ENCODE measurements at regions not wholly inside any gene's neighbourhood (a gene's known extent, or its start where the extent isn't known, plus 50 kb on each side); places are given as distances from the start of the nearest gene placed in this dataset.
"Not testable (repeated sequence)": the region's sequence is repeated elsewhere in the genome, so short reads cannot be mapped to it uniquely, and the experiment has no call there.

DNA sequence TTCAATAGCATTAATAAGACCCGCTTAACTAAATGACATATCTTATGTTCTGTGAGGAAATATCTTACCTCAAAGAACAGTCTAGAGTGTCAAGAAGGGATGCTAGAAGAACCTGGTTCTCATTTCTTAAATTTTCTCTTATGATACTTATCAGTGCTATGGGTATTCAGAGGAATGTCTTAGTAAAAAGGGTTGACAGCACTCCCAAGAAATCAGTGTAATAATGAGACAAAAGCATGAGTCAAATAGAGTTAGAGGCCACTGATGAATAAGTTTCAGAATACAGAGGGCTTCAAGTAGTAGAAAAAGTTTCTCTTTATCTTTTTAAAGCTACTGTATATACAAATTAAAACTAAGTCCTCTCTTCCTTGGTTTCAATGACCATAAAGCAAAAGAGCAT, 242.8 kb downstream of the GJA1 start:
- TF ChIP-seq, protein P1, sequence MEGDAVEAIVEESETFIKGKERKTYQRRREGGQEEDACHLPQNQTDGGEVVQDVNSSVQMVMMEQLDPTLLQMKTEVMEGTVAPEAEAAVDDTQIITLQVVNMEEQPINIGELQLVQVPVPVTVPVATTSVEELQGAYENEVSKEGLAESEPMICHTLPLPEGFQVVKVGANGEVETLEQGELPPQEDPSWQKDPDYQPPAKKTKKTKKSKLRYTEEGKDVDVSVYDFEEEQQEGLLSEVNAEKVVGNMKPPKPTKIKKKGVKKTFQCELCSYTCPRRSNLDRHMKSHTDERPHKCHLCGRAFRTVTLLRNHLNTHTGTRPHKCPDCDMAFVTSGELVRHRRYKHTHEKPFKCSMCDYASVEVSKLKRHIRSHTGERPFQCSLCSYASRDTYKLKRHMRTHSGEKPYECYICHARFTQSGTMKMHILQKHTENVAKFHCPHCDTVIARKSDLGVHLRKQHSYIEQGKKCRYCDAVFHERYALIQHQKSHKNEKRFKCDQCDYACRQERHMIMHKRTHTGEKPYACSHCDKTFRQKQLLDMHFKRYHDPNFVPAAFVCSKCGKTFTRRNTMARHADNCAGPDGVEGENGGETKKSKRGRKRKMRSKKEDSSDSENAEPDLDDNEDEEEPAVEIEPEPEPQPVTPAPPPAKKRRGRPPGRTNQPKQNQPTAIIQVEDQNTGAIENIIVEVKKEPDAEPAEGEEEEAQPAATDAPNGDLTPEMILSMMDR (IDR thresholded peaks at IDR 0.05; ENCODE audit: unreplicated experiment): no peak
- DNase-seq (ENCODE audit: low spot score): no peak
- Mint-ChIP-seq H3K9me3 (ENCODE audit: unreplicated experiment) (no peaks in the 10 kb centered on the region), H3K4me3 (ENCODE audit: unreplicated experiment) (no peak overlapping the region), H3K27me3 (ENCODE audit: unreplicated experiment) (peaks cover 1% of the 10 kb centered on the region), H3K4me1 (ENCODE audit: unreplicated experiment) (peaks cover 7% of the 10 kb centered on the region), H3K27ac (ENCODE audit: unreplicated experiment) (no peak overlapping the region), H3K36me3 (ENCODE audit: low read depth, unreplicated experiment) (no peaks in the 10 kb centered on the region)

DNA sequence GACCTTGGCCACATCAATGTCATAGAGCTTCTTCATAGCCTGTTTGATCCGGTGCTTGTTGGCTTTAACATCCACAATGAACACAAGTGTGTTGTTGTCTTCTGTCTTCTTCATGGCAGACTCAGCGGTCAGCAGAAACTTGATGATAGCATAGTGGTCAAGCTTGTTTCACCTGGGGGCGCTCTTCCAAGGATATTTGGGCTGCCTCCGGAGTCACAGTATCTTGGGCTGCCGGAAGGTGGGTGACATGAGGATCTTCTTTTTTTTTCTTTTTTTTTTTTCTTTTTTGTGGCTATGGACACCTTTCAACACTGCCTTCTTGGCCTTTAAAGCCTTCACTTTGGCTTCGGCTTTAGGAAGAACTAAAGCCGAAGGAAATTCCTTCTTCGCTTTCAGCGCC, 244.6 kb downstream of the GJA1 start:
- no peak overlapping the region for H3K4me3 Mint-ChIP-seq (ENCODE audit: unreplicated experiment)
- no peaks in the 10 kb centered on the region for H3K9me3 Mint-ChIP-seq (ENCODE audit: unreplicated experiment)
- H3K4me1 Mint-ChIP-seq (ENCODE audit: unreplicated experiment): peaks cover 7% of the 10 kb centered on the region
- TF ChIP-seq, protein P1 (IDR thresholded peaks at IDR 0.05; ENCODE audit: unreplicated experiment): no peak
- no peak overlapping the region for H3K27ac Mint-ChIP-seq (ENCODE audit: unreplicated experiment)
- no peak for DNase-seq (ENCODE audit: low spot score)
- H3K27me3 Mint-ChIP-seq (ENCODE audit: unreplicated experiment): peaks cover 1% of the 10 kb centered on the region
- H3K36me3 Mint-ChIP-seq (ENCODE audit: low read depth, unreplicated experiment): no peaks in the 10 kb centered on the region

DNA sequence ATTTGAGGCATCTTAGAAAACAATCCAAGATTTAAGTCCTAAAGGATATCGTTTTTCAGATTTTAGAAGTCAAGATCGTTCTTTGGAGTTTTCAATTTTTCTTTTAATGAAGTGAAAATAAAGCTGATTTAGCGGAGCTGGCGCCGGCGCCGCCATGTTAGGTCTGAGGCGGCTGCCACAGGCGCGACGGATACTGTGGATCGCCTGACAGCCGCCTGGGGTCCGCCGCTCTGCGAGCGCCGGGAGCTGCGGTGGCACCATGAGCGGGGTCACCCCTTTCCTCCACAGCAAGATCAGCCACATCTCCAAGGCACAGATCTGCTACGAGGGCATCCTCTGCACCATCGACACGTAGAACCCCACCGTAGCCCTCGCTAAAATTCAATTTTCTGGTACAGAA, 247.2 kb downstream of the GJA1 start:
- no peaks in the 10 kb centered on the region for H3K36me3 Mint-ChIP-seq (ENCODE audit: low read depth, unreplicated experiment)
- peaks cover 1% of the 10 kb centered on the region for H3K27me3 Mint-ChIP-seq (ENCODE audit: unreplicated experiment)
- H3K4me3 Mint-ChIP-seq (ENCODE audit: unreplicated experiment): no peak overlapping the region
- peaks cover 7% of the 10 kb centered on the region for H3K4me1 Mint-ChIP-seq (ENCODE audit: unreplicated experiment)
- DNase-seq (ENCODE audit: low spot score): no peak
- H3K27ac Mint-ChIP-seq (ENCODE audit: unreplicated experiment): no peak overlapping the region
- no peaks in the 10 kb centered on the region for H3K9me3 Mint-ChIP-seq (ENCODE audit: unreplicated experiment)
- TF ChIP-seq, protein P1 (IDR thresholded peaks at IDR 0.05; ENCODE audit: unreplicated experiment): no peak

DNA sequence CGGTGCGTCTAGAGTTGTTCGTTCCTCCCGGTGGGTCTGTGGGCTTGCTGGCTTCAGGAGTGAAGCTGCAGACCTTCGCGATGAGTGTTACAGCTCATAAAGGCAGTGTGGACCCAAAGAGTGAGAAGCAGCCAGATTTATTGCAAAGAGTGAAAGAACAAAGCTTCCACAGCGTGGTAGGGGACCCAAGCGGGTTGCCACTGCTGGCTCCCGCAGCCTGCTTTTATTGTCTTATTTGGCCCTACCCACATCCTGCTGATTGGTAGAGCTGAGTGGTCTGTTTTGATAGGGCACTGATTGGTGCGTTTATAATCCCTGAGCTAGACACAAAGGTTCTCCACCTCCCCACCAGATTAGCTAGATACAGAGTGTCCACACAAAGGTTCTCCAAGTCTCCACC, 250.4 kb downstream of the GJA1 start:
- not testable (repeated sequence) for H3K4me1 Mint-ChIP-seq (ENCODE audit: unreplicated experiment); H3K27ac Mint-ChIP-seq (ENCODE audit: unreplicated experiment); H3K27me3 Mint-ChIP-seq (ENCODE audit: unreplicated experiment); H3K36me3 Mint-ChIP-seq (ENCODE audit: low read depth, unreplicated experiment); H3K9me3 Mint-ChIP-seq (ENCODE audit: unreplicated experiment); H3K4me3 Mint-ChIP-seq (ENCODE audit: unreplicated experiment); DNase-seq (ENCODE audit: low spot score)

DNA sequence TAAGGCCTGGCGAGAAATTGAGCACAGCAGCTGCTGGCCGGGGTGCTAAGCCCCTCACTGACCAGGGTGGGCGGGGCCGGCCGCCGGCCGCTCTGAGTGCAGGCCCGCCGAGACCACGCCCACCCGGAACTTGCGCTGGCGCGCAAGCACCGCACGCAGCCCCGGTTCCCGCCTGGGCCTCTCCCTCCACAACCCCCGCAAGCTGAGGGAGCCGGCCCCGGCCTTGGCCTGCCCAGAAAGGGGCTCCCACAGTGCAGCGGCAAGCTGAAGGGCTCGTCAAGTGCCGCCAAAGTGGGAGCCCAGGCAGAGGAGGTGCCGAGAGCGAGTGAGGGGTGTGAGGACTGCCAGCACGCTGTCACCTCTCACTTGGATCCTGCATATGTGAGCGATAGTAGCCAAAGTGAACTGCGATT, 251.2 kb downstream of the GJA1 start:
- H3K36me3 Mint-ChIP-seq (ENCODE audit: low read depth, unreplicated experiment): no peaks in the 10 kb centered on the region
- H3K9me3 Mint-ChIP-seq (ENCODE audit: unreplicated experiment): no peaks in the 10 kb centered on the region
- no peak overlapping the region for H3K4me3 Mint-ChIP-seq (ENCODE audit: unreplicated experiment)
- H3K27ac Mint-ChIP-seq (ENCODE audit: unreplicated experiment): no peak overlapping the region
- DNase-seq (ENCODE audit: low spot score): no peak
- TF ChIP-seq, protein P1 (IDR thresholded peaks at IDR 0.05; ENCODE audit: unreplicated experiment): no peak
- peaks cover 4% of the 10 kb centered on the region for H3K4me1 Mint-ChIP-seq (ENCODE audit: unreplicated experiment)
- H3K27me3 Mint-ChIP-seq (ENCODE audit: unreplicated experiment): no peaks in the 10 kb centered on the region

DNA sequence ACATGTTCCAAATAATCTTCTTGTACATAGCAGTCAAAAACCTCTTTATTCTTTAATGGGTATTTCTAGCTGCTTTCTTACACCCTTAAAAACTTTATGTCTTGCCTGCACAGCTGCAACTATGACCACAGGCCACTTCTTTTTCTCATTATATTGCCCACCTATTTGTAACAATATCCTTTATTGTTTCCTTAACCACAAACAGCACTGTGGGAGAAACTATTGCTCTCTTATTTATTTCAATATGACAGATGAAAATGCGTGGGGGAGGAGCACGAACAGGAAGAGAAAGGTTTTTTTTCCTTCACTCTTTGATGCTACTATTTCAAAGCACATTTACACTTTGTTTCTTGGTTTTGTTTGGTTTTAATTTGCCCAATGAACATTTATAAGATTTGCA, 253.5 kb downstream of the GJA1 start:
- H3K27ac Mint-ChIP-seq (ENCODE audit: unreplicated experiment): no peak overlapping the region
- TF ChIP-seq, protein P1 (IDR thresholded peaks at IDR 0.05; ENCODE audit: unreplicated experiment): no peak
- H3K27me3 Mint-ChIP-seq (ENCODE audit: unreplicated experiment): no peaks in the 10 kb centered on the region
- H3K9me3 Mint-ChIP-seq (ENCODE audit: unreplicated experiment): no peaks in the 10 kb centered on the region
- no peak for DNase-seq (ENCODE audit: low spot score)
- H3K36me3 Mint-ChIP-seq (ENCODE audit: low read depth, unreplicated experiment): no peaks in the 10 kb centered on the region
- no peak overlapping the region for H3K4me3 Mint-ChIP-seq (ENCODE audit: unreplicated experiment)
- peaks cover 2% of the 10 kb centered on the region for H3K4me1 Mint-ChIP-seq (ENCODE audit: unreplicated experiment)
